ENCODE measurements at regions not wholly inside any gene's neighbourhood (a gene's known extent, or its start where the extent isn't known, plus 50 kb on each side); places are given as distances from the start of the nearest gene placed in this dataset.

DNA sequence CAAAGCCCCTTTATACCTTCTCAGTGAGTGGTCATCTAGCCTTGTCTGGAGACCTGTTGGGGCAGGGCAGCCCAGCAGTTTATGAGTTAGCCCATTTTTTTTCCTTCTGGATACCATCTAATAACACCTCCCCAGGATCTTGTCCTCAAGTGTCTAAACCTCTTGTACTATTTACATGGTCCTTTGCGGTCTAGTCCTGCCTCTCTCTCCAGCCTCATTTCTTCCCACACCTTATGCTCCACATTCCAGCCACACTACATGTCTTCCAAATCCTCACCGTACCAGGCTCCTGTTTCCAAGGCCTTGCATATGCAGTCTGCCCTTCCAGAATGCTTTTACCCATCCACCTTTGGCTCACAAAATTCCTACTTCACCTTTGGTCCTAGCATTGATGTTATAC is 77.2 kb downstream of the ADRB2 start:
- TF ChIP-seq MAZ (IDR thresholded peaks at IDR 0.05; ENCODE audit: borderline replicate concordance, low read depth, low read length), result no peak
- TF ChIP-seq, protein P1, sequence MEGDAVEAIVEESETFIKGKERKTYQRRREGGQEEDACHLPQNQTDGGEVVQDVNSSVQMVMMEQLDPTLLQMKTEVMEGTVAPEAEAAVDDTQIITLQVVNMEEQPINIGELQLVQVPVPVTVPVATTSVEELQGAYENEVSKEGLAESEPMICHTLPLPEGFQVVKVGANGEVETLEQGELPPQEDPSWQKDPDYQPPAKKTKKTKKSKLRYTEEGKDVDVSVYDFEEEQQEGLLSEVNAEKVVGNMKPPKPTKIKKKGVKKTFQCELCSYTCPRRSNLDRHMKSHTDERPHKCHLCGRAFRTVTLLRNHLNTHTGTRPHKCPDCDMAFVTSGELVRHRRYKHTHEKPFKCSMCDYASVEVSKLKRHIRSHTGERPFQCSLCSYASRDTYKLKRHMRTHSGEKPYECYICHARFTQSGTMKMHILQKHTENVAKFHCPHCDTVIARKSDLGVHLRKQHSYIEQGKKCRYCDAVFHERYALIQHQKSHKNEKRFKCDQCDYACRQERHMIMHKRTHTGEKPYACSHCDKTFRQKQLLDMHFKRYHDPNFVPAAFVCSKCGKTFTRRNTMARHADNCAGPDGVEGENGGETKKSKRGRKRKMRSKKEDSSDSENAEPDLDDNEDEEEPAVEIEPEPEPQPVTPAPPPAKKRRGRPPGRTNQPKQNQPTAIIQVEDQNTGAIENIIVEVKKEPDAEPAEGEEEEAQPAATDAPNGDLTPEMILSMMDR (conservative IDR thresholded peaks at IDR 0.05; ENCODE audit: low read depth, low read length), result no peak
- no peak for TF ChIP-seq RAD21 (IDR thresholded peaks at IDR 0.05; ENCODE audit: low read length)
- TF ChIP-seq, protein P2, sequence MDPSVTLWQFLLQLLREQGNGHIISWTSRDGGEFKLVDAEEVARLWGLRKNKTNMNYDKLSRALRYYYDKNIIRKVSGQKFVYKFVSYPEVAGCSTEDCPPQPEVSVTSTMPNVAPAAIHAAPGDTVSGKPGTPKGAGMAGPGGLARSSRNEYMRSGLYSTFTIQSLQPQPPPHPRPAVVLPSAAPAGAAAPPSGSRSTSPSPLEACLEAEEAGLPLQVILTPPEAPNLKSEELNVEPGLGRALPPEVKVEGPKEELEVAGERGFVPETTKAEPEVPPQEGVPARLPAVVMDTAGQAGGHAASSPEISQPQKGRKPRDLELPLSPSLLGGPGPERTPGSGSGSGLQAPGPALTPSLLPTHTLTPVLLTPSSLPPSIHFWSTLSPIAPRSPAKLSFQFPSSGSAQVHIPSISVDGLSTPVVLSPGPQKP (IDR thresholded peaks at IDR 0.05; ENCODE audit: borderline replicate concordance, low read depth, low read length), result no peak
- TF ChIP-seq, protein P3, sequence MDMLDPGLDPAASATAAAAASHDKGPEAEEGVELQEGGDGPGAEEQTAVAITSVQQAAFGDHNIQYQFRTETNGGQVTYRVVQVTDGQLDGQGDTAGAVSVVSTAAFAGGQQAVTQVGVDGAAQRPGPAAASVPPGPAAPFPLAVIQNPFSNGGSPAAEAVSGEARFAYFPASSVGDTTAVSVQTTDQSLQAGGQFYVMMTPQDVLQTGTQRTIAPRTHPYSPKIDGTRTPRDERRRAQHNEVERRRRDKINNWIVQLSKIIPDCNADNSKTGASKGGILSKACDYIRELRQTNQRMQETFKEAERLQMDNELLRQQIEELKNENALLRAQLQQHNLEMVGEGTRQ (IDR thresholded peaks at IDR 0.05; ENCODE audit: low read depth, low read length), result no peak
- TF ChIP-seq POLR2A (IDR thresholded peaks at IDR 0.05; ENCODE audit: low read depth, low read length), result no peak
- no peak for TF ChIP-seq NFE2L2 (IDR thresholded peaks at IDR 0.05; ENCODE audit: low read depth, low read length)
- no peak for TF ChIP-seq FOS (IDR thresholded peaks at IDR 0.05; ENCODE audit: low read depth, low read length)
- TF ChIP-seq CEBPB (IDR thresholded peaks at IDR 0.05; ENCODE audit: low read depth, low read length), result no peak

Data from IMR-90 (cell line).